H9 (cell line): ENCODE measurements at regions not wholly inside any gene's neighbourhood (a gene's known extent, or its start where the extent isn't known, plus 50 kb on each side); places are given as distances from the start of the nearest gene placed in this dataset.

Source experiments
- DNase-seq: peaks from one replicate; pipeline ENCODE4 v3.0.0-alpha.2; 2017
- H2AFZ ChIP-seq: one replicate; pipeline ENCODE4 v1.6.1; 2013; ENCODE audit warnings: mild to moderate bottlenecking, low read length, control low read depth, moderate library complexity
- H2AK5ac ChIP-seq: 2 replicates; pipeline ENCODE4 v1.6.1; 2013; ENCODE audit warnings: low read length, control low read depth, mixed read lengths; ENCODE audit not compliant: insufficient read length
- H2BK120ac ChIP-seq: one replicate; pipeline ENCODE4 v1.6.1; 2013; ENCODE audit warnings: low read depth, mild to moderate bottlenecking, low read length, control low read depth, inconsistent platforms; ENCODE audit not compliant: poor library complexity, severe bottlenecking
- H2BK12ac ChIP-seq: 2 replicates; pipeline ENCODE4 v1.6.1; 2013; ENCODE audit warnings: low read length, control low read depth, mixed read lengths, low read depth; ENCODE audit not compliant: insufficient read length
- H2BK15ac ChIP-seq: 2 replicates; pipeline ENCODE4 v1.6.1; 2013; ENCODE audit warnings: low read depth, low read length, control low read depth
- H2BK20ac ChIP-seq: one replicate; pipeline ENCODE4 v1.6.1; 2013; ENCODE audit warnings: low read depth, mild to moderate bottlenecking, low read length, control low read depth, inconsistent platforms; ENCODE audit not compliant: poor library complexity, severe bottlenecking
- H2BK5ac ChIP-seq: 2 replicates; pipeline ENCODE4 v1.6.1; 2013; ENCODE audit warnings: low read length, control low read depth, mixed read lengths; ENCODE audit not compliant: insufficient read length
- H3K14ac ChIP-seq: 2 replicates; pipeline ENCODE4 v1.6.1; 2013; ENCODE audit warnings: low read length, control low read depth; ENCODE audit not compliant: insufficient read depth
- H3K18ac ChIP-seq: 2 replicates; pipeline ENCODE4 v1.6.1; 2013; ENCODE audit warnings: low read depth, mild to moderate bottlenecking, mixed read lengths, low read length, control low read depth; ENCODE audit not compliant: insufficient read length
- H3K23ac ChIP-seq: 2 replicates; pipeline ENCODE4 v1.6.1; 2013; ENCODE audit warnings: low read length, control low read depth, mixed read lengths, low read depth; ENCODE audit not compliant: insufficient read length
- H3K23me2 ChIP-seq: 2 replicates; pipeline ENCODE4 v1.6.1; 2013; ENCODE audit warnings: low read depth, mild to moderate bottlenecking, mixed read lengths, low read length, control low read depth; ENCODE audit not compliant: insufficient read length, poor library complexity, severe bottlenecking
- H3K27ac ChIP-seq: 2 replicates; pipeline ENCODE4 v1.5.1; 2013; ENCODE audit warnings: low read length, control low read depth, mixed read lengths, low read depth; ENCODE audit not compliant: insufficient read length
- H3K27me3 ChIP-seq: 2 replicates; pipeline ENCODE4 v1.6.1; 2013; ENCODE audit warnings: low read length, control low read depth, inconsistent platforms; ENCODE audit not compliant: insufficient read depth
- H3K4ac ChIP-seq: 2 replicates; pipeline ENCODE4 v1.6.1; 2013; ENCODE audit warnings: low read depth, mild to moderate bottlenecking, control low read depth, inconsistent platforms, low read length, moderate library complexity
- H3K4me1 ChIP-seq: 2 replicates; pipeline ENCODE4 v1.6.1; 2013; ENCODE audit warnings: low read length, control low read depth, inconsistent platforms; ENCODE audit not compliant: insufficient read depth
- H3K4me2 ChIP-seq: 2 replicates; pipeline ENCODE4 v1.6.1; 2013; ENCODE audit warnings: low read length, control low read depth, mixed read lengths; ENCODE audit not compliant: insufficient read length, insufficient read depth
- H3K56ac ChIP-seq: 2 replicates; pipeline ENCODE4 v1.6.1; 2013; ENCODE audit warnings: low read depth, mild to moderate bottlenecking, mixed read lengths, low read length, control low read depth; ENCODE audit not compliant: insufficient read length
- H3K79me1 ChIP-seq: 2 replicates; pipeline ENCODE4 v1.6.1; 2013; ENCODE audit warnings: low read depth, mild to moderate bottlenecking, moderate library complexity, low read length, control low read depth, inconsistent platforms; ENCODE audit not compliant: insufficient read depth, poor library complexity, severe bottlenecking
- H3K79me2 ChIP-seq: 2 replicates; pipeline ENCODE4 v1.6.1; 2013; ENCODE audit warnings: low read length, control low read depth, inconsistent platforms; ENCODE audit not compliant: insufficient read depth
- H3K9ac ChIP-seq: 2 replicates; pipeline ENCODE4 v1.6.1; 2013; ENCODE audit warnings: low read length, control low read depth, mixed read lengths; ENCODE audit not compliant: insufficient read length; ENCODE audit errors: extremely low read depth
- H3K9me3 ChIP-seq: one replicate; pipeline ENCODE4 v1.6.1; 2013; ENCODE audit warnings: low read depth, low read length, inconsistent platforms; ENCODE audit not compliant: control insufficient read depth
- H3T11ph ChIP-seq: one replicate; pipeline ENCODE4 v1.6.1; 2013; ENCODE audit warnings: mild to moderate bottlenecking, low read length, control low read depth, inconsistent platforms
- H4K20me1 ChIP-seq: one replicate; pipeline ENCODE4 v1.6.1; 2013; ENCODE audit not compliant: control insufficient read depth, insufficient read length, insufficient read depth
- H4K5ac ChIP-seq: 2 replicates; pipeline ENCODE4 v1.6.1; 2013; ENCODE audit warnings: low read depth, mild to moderate bottlenecking, mixed read lengths, low read length, control low read depth; ENCODE audit not compliant: insufficient read length
- H4K8ac ChIP-seq: replicated peaks from 2 replicates; pipeline ENCODE4 v1.6.1; 2013; ENCODE audit warnings: low read length, control low read depth, mixed read lengths, low read depth; ENCODE audit not compliant: insufficient read length
- H4K91ac ChIP-seq: 2 replicates; pipeline ENCODE4 v1.6.1; 2013; ENCODE audit warnings: low read depth, mild to moderate bottlenecking, moderate library complexity, mixed read lengths, low read length, control low read depth; ENCODE audit not compliant: insufficient read length
- H3K27ac Mint-ChIP-seq, 3 experiments: 2 replicates in 2 of 3; 3 replicates in 1 of 3; pipeline ENCODE4 v1.8.0; 2020 to 2021; ENCODE audit warnings: mixed read lengths in 3 of 3, mild to moderate bottlenecking in 1 of 3, moderate library complexity in 1 of 3
- H3K27me3 Mint-ChIP-seq: 2 replicates; pipeline ENCODE4 v1.8.0; 2021; ENCODE audit warnings: low read depth, mild to moderate bottlenecking, moderate library complexity, mixed read lengths
- H3K36me3 Mint-ChIP-seq, 3 experiments: 2 replicates in 2 of 3; 3 replicates in 1 of 3; pipeline ENCODE4 v1.8.0; 2020 to 2021; ENCODE audit warnings: low read depth in 3 of 3, mixed read lengths in 3 of 3; ENCODE audit not compliant: insufficient read depth in 1 of 3
- H3K4me1 Mint-ChIP-seq, 2 experiments: 2 replicates each; pipeline ENCODE4 v1.8.0; 2020; ENCODE audit warnings: mixed read lengths in 2 of 2
- H3K4me3 Mint-ChIP-seq, 2 experiments: 2 replicates in 1 of 2; 3 replicates in 1 of 2; pipeline ENCODE4 v1.8.0; 2020 to 2021; ENCODE audit warnings: mild to moderate bottlenecking in 2 of 2, mixed read lengths in 2 of 2, moderate library complexity in 1 of 2
- H3K9me3 Mint-ChIP-seq, 2 experiments: 2 replicates in 1 of 2; 3 replicates in 1 of 2; pipeline ENCODE4 v1.8.0; 2020; ENCODE audit warnings: mild to moderate bottlenecking in 2 of 2, mixed read lengths in 2 of 2, moderate library complexity in 1 of 2
- WGBS: extraction: QIAGEN DNeasy Blood & Tissue Kit; methylation state at CpG from one replicate; pipeline ENCODE4 v1.1.7; 2013; ENCODE audit warnings: missing lambda C conversion rate, low lambda C conversion rate, mixed read lengths; ENCODE audit not compliant: insufficient read length; ENCODE audit errors: extremely low coverage; 5-methylcytosine and 5-hydroxymethylcytosine counted together
- TF ChIP-seq, protein P1 (sequence below): fragments of 200-600 bp; sonication (generic); conservative IDR thresholded peaks from 3 replicates; pipeline ENCODE4 v1.8.0; 2021; ENCODE audit warnings: antibody characterized with exemption, mild to moderate bottlenecking

- H4K5ac ChIP-seq, result peak overlapping the region; percentile 56
- peak overlapping the region; percentile 19 for H3K4me2 ChIP-seq
- no peaks in the 10 kb centered on the region for H3K79me1 ChIP-seq
- peaks cover 9% of the 10 kb centered on the region; the same call in 1 of the 2 replicates for H3K4me1 ChIP-seq
- no CpG with 5 or more reads among the region's 20 CpGs for WGBS
- H2AFZ ChIP-seq, result no peak overlapping the region
- no peak overlapping the region for H2AK5ac ChIP-seq
- no peak overlapping the region for H3K23ac ChIP-seq
- H3T11ph ChIP-seq, result no peak overlapping the region
- Mint-ChIP-seq H3K9me3 (no peaks in the 10 kb centered on the region; a peak in 1 of 5 replicates), H3K27me3 (peaks cover 36% of the 10 kb centered on the region), H3K4me3 (peak overlapping the region; percentile 44 to 70; a peak in 4 of 5 replicates), H3K4me1 (peaks cover 32 to 37% of the 10 kb centered on the region in 2 experiments), H3K27ac (peak overlapping the region in 2 of 3 experiments; percentile 78 to 85; a peak in 4 of 7 replicates), H3K36me3 (no peaks in the 10 kb centered on the region)
- H2BK15ac ChIP-seq, result no peak overlapping the region
- H3K4ac ChIP-seq, result no peak overlapping the region
- H4K8ac ChIP-seq, result peak overlapping the region; percentile 78
- H2BK5ac ChIP-seq, result no peak overlapping the region
- H3K18ac ChIP-seq, result peak overlapping the region; percentile 75
- H3K9ac ChIP-seq, result no peak overlapping the region
- no peaks in the 10 kb centered on the region for H4K20me1 ChIP-seq
- H2BK20ac ChIP-seq, result no peak overlapping the region
- DNase-seq, result no peak
- no peaks in the 10 kb centered on the region for H3K23me2 ChIP-seq
- H3K27ac ChIP-seq, result no peak overlapping the region
- H3K27me3 ChIP-seq, result no peaks in the 10 kb centered on the region
- no peak overlapping the region for H4K91ac ChIP-seq
- H3K9me3 ChIP-seq, result no peaks in the 10 kb centered on the region
- H3K79me2 ChIP-seq, result no peaks in the 10 kb centered on the region
- no peak overlapping the region for H2BK12ac ChIP-seq
- H3K14ac ChIP-seq, result peak overlapping the region; percentile 90
- no peak overlapping the region for H2BK120ac ChIP-seq
- peak overlapping the region; percentile 83 for H3K56ac ChIP-seq
- TF ChIP-seq, protein P1, sequence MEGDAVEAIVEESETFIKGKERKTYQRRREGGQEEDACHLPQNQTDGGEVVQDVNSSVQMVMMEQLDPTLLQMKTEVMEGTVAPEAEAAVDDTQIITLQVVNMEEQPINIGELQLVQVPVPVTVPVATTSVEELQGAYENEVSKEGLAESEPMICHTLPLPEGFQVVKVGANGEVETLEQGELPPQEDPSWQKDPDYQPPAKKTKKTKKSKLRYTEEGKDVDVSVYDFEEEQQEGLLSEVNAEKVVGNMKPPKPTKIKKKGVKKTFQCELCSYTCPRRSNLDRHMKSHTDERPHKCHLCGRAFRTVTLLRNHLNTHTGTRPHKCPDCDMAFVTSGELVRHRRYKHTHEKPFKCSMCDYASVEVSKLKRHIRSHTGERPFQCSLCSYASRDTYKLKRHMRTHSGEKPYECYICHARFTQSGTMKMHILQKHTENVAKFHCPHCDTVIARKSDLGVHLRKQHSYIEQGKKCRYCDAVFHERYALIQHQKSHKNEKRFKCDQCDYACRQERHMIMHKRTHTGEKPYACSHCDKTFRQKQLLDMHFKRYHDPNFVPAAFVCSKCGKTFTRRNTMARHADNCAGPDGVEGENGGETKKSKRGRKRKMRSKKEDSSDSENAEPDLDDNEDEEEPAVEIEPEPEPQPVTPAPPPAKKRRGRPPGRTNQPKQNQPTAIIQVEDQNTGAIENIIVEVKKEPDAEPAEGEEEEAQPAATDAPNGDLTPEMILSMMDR, result no peak
Observed at GRCh38 chr16:86300746-86301481, 209.4 kb upstream of the FOXF1 start.
